NCI-H1417 treated with DMSO at 0.1 percent for 48 hours (cell line): ENCODE measurements at regions not wholly inside any gene's neighbourhood (a gene's known extent, or its start where the extent isn't known, plus 50 kb on each side); places are given as distances from the start of the nearest gene placed in this dataset.

Experiments
- DNase-seq: peaks from one replicate; lab custom pipeline; 2025; lab: John Stamatoyannopoulos, UW

DNA sequence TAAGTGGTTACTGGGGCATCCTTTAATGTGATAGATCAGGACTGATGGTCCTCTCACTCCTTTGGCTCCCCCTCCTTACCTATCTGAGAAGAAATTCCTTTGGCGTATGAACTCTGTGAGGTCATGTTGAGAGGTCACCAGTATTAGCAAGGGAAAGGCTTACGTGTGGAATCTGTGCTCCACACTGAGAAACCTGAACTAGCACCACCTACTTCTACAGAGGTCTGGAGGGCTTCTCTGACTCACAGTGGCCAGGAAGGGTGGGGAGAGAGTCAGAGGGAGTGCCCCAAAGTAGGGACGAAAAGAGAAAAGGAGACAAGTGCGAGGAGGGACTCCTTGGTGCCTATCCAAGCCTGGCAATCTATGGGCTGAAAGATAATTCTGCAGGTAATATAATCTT lies 348.6 kb downstream of the TNS1 start:
- DNase-seq = no peak

DNA sequence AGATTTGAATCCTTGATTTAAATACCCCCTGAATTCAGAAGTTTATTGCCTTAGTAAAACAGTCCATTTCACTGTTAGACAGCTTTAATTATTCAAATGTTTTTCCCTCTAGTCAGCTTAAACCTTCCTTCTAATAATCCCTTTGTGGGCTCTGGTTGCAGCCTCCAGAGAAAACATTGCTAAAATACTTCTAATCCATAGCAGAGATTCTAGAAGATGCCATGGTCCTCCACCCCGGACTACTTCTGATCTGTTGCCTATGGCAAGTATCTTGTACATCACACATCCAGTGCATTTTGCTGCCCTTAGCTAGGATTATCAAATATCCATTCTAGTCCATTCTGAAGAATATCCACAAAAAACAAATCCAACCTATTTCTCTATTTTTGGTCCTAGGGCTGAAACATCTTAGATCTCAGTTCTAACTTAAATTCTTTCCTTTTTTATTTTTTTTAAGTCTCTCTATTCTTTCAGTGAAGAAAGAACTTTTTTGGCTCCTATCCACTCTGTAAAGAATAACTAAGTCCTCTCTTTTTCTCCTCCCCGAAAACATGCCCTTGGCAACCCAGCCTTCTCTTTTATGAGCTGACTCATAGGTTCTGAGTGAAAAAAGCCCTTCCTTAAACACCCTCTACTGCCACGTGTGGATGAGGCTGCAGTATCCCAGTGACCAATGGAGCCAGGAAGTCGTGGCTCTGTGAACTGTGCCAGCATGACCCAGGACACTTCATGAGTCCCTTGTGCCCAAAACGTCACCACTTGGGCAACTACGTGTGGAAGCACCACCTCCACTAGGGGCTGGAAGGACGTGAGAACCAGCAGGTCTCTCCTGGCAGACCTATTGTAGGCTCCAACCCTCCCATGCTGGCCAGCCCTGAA lies 349.8 kb downstream of the TNS1 start:
- DNase-seq = no peak

DNA sequence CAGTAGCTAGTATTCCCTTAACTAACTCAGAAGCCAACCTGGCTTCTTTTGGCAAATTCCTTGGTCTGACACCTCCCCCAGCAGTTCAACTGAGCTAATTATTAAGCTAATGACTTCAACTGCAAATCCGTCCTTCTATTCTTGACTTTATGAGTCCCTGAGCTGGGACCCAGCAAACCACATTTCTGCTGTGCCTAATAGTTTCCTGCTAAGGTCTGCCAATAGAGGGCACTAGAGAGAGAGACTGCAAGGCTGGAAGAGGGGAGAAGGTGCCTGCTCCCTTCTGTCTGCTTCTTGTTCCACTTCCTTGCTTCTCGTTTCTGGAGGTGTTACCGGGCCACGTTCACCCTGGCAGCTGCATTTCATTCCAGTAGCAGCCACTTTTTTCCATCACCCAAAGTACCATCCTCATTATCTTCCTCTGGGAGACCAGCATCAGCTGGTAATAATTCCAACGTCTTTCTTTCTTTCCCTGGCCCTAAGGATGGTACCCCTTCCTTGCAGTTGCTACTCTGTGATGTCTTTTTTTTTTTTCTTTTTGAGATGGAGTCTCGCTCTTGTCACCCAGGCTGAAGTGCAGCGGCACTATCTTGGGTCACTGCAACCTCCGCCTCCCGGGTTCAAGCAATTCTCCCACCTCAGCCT lies 352.0 kb downstream of the TNS1 start:
- DNase-seq = no peak

DNA sequence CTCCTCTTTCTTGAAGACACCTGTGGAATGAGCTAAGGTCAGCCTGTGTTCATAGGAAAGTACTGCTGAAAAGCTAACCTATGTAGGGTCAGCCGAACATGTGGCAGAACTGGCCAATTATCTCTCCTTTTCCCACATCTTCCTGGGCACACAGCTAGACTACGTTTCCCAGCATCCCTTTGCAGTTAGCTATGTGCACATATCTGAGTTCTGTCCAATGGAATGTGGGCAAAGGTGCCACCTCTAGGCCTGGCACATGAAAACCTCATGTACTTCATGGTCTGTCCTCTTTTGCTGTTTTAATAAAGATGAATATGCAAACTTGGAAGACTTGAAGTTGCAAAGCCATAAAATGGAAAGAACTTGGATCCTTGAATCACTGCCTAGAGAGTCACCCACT lies 352.6 kb downstream of the TNS1 start:
- no peak for DNase-seq

DNA sequence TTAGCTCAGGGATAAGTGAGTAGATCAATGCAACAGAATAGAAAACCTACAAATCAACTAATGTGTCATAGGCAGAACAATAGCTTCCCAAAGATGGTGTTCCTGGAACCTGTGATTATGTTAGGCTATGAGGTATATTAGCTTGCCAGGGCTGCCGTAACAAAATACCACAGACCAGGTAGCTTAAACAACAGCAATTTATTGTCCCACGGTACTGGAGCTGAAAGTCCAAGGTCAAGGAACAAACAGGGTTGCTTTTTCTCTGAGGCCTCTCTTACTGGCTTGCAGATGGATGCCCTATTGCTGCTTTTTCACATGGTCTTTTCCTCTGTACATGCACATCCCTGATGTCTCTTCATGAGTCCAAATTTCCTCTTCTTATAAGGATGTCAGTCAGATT lies 354.9 kb downstream of the TNS1 start:
- DNase-seq = no peak

DNA sequence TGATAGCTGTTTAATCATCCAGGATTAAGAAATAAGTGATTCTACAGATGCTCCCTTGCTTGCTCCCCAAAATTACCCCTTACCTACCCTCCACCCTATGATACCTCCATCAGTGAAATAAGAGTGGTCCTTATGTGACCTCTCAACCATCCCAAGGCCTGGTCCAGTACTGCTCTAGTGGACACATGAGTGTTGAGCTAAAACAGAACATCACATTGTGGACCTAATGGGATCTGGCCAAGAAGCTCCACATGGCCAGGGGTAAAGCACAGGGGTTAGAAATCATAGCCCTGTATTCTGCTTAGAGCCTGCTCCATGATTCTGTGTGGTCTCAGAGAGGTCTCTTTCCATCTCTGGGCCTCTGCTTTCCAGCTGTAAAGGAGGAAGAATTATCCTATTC lies 355.6 kb downstream of the TNS1 start:
- DNase-seq = no peak

DNA sequence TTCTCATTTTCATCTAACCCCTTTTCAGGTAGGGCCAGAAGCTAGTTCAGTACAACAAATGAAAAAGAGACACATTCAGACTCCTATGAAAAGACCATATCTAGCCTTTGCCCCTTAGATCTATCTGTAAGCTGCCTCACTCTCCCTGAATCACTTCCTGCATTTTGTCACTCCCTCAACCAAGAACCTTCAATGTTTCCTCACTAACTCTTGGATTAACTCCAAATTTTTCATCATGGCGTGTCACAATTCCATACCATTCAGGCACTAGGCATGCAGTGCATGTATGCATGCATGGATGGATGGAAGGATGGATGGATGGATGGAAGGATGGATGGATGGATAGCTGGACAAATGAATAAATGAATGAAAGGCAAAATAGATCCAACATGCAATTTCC lies 356.9 kb downstream of the TNS1 start:
- no peak for DNase-seq

DNA sequence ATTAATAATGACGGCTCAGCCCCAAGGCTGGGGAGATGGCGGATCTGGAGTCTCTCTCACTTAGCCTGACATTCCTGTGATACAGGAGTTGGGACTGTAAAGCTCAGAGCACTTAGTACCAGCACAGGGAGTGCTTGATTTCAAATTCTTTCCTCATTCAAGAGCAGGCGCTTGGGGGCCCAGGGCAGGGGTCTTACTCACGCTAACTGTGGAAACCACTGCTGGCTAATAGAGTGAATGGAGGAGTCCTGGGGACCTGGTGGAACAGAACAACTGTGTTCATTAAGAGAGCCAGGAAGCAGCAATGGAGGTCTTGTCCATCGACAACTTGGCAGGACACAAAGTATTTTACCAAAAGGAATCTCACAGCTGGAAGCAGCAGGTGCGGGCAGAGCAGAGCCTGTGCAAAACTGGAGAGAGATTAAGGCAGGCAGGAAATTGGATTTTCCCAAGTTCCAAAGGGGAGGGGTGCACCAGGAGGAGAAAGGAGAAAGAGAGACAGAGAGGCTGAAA lies 358.9 kb downstream of the TNS1 start:
- DNase-seq = no peak

DNA sequence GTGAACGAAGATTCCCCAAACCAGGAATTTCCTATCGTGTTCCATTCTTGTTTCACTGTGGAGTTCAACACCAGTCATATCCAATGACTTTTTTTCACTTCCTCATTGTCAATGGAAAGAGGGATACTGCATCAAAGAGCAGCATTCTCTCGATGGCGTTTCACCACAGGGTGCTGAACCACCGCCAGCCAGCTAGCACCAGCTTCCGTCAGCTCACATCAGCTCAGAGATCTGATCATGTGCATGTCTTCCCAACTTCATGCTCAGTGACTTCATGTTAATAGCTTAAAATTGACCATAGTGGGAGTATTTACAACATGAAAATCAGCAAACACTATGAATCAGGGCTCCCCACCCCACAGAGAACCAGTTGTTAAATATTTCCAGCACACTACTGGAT lies 359.9 kb downstream of the TNS1 start:
- DNase-seq = no peak

DNA sequence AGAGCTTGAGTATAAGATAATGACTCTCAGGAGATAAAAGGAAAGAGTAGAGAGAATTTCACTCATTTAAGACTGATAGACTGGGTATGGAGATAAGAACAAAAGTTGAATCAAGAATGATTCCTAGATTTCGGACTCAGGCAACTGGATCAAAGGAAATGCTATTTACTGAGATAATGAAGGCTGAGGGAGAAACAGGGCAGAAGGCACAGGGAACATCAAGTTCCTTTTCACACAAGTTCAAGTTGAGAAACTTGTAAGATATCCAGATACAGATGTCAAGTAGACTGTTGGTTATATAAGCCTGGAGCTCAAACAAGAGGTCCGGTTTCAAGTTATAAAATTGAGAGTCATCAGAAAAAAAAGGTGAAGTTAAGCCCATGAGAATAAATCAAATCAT lies 360.8 kb downstream of the TNS1 start:
- no peak for DNase-seq

DNA sequence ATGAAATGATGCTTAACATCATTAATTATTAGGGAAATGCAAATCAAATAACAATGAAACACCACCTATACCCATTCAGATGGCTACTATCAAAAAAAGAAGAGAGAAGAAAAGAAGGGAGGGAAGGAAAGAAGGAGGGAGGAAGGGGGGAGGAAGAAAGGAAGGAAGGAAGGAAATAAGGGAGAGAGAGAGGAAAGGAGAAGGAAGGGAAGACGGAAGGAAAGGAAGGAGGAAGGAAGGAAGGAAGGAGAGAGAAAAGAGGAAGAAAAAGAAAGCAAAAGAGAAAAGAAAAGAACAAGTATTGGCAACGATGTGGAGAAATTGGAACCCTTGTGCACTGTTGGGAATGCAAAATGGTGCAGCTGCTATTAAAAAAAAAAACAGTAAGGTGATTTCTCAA lies 363.3 kb downstream of the TNS1 start:
- no peak for DNase-seq

DNA sequence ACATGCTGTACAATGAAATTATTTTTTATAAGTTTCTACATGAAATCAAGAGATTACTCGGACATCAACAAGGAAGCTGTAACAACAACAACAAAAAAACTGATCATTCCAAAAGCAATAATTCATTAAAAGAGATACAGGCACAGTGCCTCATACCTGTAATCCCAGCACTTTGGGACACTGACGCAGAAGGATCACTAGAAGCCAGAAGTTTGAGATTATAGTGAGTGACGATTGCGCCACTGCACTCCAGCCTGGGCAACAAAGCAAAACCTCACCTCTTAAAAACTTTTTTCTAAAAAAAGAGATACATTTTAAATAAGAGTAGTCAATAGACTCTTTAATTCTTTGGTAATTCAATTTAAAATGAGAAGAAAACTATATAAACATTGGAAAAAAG lies 364.3 kb downstream of the TNS1 start:
- no peak for DNase-seq

DNA sequence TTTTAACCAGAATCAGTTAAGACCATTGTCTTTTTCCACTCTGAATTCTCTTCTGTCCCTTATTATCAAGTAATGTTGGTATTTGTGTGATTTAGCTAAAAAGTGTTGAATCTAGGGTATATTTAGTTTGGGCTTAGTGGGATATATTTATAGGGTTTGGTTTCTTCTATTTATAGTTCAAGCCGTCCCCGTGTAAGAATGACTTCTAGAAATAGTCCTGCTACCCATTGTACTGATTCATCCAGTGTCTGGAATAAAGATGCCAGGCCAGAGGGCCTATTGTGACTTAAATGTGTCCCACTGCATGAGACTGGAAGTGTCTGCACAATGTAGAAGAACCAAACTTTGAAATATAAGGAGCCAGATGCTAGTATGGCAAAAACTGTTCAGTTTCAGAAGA lies 364.8 kb downstream of the TNS1 start:
- DNase-seq = no peak

DNA sequence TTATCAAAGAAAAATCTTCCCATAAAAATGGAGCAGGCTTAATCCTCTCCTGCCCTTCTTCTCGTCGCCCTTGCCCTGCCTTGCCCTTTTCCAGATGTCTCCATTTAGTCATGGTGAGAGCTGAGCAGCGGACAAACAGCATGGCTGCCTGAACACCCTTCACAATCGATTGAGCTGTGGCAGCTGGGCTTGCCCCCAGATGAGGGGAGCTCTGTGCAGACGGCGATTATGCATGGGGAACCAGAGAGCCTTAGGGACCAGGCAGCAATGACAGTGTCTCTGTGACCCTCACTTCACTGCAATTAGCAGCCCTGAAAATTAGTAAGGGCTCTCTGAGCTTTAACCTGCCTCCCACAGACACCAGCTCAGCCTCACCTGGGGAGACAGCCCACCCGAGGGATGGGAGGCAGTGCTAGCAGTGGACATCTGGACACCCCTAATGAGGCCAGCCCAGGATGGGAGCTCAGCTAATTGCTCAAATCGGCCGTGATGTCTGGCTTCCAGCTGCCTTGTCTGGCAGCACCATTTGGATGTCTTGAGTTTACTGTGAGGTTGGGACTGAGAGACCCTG lies 365.7 kb downstream of the TNS1 start:
- no peak for DNase-seq

DNA sequence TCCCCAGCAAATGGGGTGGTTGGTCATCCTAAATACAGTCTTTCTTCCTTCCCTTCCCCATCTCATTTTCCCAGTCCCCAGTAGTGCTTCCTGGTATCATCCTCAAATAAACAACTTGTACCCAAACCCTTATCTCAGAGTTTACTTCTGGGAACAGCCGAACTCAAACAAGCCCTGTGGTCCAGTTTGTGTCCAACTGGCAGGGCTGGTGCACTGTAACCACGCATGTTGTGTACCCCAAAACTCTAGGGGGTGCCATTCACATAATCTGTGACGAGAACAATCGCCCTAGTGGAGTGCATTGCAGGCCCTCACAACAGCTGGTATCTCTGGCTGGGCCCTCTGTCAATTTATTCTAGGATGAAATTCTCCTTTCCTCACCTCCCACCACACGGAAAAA lies 366.2 kb downstream of the TNS1 start:
- no peak for DNase-seq

DNA sequence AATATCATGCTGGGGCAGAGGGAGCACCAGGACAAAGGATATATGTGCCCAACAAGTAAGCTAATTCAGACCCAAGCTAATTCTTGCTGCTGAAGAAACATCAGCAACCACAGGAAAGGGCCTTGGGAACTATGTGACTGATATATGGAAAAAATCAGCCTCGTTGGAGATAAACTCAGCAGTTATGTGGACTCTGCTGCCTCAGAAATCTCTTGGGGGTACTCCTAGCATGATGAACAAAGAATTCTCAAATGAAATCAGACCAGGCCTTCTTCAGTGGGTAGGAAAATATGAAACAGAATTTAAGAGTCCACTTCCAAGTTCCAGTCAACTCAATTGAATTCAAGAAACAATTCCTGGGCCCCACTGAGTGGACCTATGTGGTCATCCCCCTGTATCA lies 367.9 kb downstream of the TNS1 start:
- no peak for DNase-seq

DNA sequence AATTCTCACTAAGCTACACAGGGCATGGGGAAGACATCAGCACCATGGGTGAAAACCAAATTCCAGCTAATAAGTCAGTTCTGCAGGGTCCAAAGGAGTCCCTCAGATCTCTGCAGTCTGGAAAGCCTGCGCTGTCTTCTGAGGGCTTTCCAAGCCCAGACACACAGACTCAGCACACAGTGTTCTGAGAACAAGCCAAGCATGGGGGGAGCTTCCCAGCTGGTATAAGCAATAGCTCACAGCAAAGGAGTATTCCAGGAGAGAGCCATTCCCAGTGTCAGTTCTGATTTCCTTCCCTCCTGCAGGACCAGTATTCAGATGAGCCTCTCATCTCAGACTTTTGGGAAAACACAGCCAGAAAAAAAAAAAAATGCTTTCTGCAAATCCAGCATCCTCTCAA lies 370.8 kb downstream of the TNS1 start:
- DNase-seq = no peak

DNA sequence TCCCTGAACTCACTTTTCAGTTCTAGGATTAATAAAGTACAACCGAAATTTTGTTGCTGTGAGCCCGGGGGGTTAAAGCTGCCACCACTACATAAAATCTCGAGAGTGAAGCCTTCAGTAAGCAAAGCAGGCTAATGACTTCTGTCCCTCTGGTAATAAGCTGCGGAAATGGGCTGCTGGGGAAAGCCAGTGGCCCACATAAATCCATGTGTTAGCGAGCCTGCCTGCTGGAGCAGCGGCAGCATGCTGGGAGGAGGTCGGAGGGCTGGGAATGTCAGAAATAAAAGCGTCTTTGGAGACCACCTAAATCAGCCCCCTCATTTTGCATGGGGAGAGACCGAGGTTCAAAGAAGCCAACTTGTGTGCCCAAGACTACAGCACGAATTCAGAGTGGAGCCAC lies 371.7 kb downstream of the TNS1 start:
- DNase-seq = no peak

DNA sequence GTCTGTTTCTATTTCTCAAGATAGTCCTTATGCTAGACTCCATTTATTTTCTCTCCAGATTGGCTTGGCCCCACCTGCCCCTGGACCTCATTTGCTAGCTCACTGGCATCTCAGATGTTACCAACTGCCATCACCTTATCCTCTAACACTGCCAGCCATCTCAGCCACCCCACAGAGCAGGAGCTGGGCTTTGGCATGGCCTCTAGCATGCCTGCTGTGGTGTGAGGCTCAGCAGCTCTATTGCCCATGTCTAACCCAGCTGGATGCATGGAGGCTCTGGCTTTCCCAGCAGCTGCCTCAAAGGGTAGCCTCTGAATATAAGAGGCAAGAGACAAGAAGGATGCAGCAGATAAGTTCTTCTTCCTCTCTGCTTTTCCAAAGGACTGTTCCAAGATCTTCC lies 373.4 kb downstream of the TNS1 start:
- no peak for DNase-seq

DNA sequence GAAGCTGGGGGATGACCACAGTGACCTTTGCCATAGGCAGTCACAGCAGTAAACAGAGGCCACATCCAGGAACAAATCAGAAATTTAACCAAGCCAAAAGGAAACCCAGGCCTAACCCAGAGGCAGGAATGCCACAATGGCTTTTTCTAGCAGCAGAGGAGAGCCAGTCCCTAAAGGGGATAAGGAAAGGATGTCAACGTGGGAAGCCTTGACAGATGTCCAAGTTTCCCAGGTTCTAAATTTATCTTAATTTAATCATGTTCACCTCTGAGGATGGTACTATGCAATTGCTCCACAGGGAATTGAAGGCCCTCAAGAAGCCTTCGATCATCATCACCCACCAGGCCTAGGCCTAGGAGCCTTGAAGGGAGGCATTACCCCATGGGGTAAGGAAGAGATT lies 374.7 kb downstream of the TNS1 start:
- DNase-seq = no peak

DNA sequence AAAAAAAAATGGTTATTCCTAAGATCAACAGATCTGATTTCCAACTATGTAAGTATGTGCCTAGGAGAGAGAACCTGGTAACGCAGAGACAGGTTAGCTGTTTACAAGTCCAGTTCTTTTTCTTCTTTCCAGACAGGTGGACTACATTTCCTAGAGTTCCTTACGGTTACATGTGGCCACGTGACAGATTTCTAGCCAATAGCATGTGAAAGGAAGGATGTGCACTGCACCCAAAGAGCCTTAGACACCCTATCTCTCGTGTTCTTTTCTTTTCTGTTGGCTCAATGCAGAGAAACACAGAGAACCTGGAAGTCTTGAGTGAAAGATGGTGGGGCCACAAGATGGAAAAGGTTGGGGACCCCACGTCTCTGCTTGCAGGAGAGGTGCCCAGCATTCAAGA lies 375.9 kb downstream of the TNS1 start:
- no peak for DNase-seq

DNA sequence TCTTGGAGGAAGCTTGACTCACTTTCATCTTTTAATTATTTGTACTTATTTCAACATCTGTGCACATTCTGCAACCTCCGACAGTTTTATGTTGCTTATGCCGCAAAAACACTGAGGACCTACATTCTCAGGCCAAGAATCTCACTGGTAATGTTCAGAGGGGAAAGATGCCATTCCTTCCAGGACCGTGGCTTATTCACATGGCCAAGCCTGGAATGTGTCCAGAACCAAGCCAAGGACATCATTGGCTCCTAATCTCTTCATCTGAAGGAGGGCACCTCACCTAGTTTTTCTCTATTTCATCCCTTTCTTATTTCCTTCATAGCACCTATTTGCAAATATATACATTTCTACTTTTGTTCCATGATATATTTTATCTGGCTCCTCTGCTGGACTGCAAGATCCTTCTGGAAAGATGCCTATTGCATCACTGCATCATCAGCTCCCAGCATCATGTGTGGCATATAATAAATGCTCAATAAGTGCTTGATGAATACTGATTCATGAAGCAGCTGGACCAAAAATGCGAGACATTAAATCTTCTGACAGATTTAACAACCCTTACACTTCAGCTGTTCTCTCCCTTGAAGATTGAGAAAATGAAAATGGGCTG lies 377.1 kb downstream of the TNS1 start:
- no peak for DNase-seq
